HepG2 (cell line): ENCODE measurements at regions not wholly inside any gene's neighbourhood (a gene's known extent, or its start where the extent isn't known, plus 50 kb on each side); places are given as distances from the start of the nearest gene placed in this dataset.

Experiments
- FOXA3 ChIP-seq: IDR thresholded peaks from 2 replicates; pipeline ENCODE4 v1.6.1; 2016; ENCODE audit warnings: missing genetic modification reagents, missing compliant biosample characterization
- HNRNPK ChIP-seq: fragments of 200-400 bp; formaldehyde crosslinking; IDR thresholded peaks from 2 replicates; pipeline ENCODE4 v1.6.1; 2018; ENCODE audit warnings: low read length, low read depth, moderate library complexity, mild to moderate bottlenecking; ENCODE audit not compliant: poor library complexity, severe bottlenecking
- HOXA9 ChIP-seq: sonication (generic); formaldehyde crosslinking; IDR thresholded peaks from 2 replicates; pipeline ENCODE4 v1.8.1; 2022; ENCODE audit warnings: missing genetic modification reagents, mild to moderate bottlenecking, moderate library complexity, borderline replicate concordance
- JARID2 ChIP-seq: sonication (generic); formaldehyde crosslinking; IDR thresholded peaks from 2 replicates; pipeline ENCODE4 v1.8.1; 2023; ENCODE audit warnings: missing genetic modification reagents, inconsistent platforms; ENCODE audit not compliant: insufficient replicate concordance
- NBN ChIP-seq: fragments of 450-650 bp; conservative IDR thresholded peaks from 2 replicates; pipeline ENCODE4 v1.6.1; 2017
- SSRP1 ChIP-seq: IDR thresholded peaks from 2 replicates; pipeline ENCODE4 v1.6.1; 2016; ENCODE audit warnings: control low read depth
- ZNF570 ChIP-seq: sonication (generic); formaldehyde crosslinking; IDR thresholded peaks from 2 replicates; pipeline ENCODE4 v1.4.0; 2020; ENCODE audit warnings: mild to moderate bottlenecking, missing genetic modification reagents, borderline replicate concordance
- ZNF709 ChIP-seq: sonication (generic); formaldehyde crosslinking; IDR thresholded peaks from 2 replicates; pipeline ENCODE4 v1.5.0; 2020; ENCODE audit warnings: mild to moderate bottlenecking, missing genetic modification reagents
- ZNF746 ChIP-seq: sonication (generic); formaldehyde crosslinking; IDR thresholded peaks from 2 replicates; pipeline ENCODE4 v1.8.0; 2022; ENCODE audit warnings: mild to moderate bottlenecking, missing genetic modification reagents
- TF ChIP-seq, protein P1 (sequence below): sonication (generic); formaldehyde crosslinking; IDR thresholded peaks from 2 replicates; pipeline ENCODE4 v1.4.0; 2020; ENCODE audit warnings: missing genetic modification reagents, mild to moderate bottlenecking, borderline replicate concordance
- TF ChIP-seq, protein P2 (sequence below): sonication (generic); IDR thresholded peaks from 2 replicates; pipeline ENCODE4 v1.6.1; 2016; ENCODE audit warnings: low read depth, borderline replicate concordance
- TF ChIP-seq, protein P3 (sequence below): sonication (generic); formaldehyde crosslinking; IDR thresholded peaks from 2 replicates; pipeline ENCODE4 v1.4.0; 2020; ENCODE audit warnings: missing genetic modification reagents

DNA sequence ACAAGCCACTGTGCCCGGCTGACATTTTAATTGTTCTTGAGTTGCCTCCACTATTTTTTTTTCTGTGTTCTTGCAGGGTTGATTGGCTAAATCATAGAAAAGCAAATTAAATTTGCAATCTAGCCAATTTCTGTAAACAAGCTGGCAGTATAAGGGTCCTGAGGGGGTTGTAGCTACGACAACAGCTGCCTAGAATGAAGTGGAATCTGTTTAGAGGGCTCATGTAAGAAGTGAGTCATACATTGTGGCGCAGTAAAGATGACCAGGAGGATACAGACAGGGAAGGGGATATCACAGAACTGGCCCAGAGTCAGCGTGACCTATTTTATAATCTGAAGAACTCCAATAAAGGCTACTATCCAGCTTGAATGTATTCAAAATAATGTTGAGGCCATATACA is 82.2 kb upstream of the TLE1 start (continued):
- TF ChIP-seq, protein P1, sequence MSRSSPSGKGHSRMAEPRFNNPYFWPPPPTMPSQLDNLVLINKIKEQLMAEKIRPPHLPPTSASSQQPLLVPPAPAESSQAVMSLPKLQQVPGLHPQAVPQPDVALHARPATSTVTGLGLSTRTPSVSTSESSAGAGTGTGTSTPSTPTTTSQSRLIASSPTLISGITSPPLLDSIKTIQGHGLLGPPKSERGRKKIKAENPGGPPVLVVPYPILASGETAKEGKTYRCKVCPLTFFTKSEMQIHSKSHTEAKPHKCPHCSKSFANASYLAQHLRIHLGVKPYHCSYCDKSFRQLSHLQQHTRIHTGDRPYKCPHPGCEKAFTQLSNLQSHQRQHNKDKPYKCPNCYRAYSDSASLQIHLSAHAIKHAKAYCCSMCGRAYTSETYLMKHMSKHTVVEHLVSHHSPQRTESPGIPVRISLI (CRISPR knock-in tag): no peak
- no peak for TF ChIP-seq HNRNPK
- TF ChIP-seq NBN: no peak
- TF ChIP-seq, protein P2, sequence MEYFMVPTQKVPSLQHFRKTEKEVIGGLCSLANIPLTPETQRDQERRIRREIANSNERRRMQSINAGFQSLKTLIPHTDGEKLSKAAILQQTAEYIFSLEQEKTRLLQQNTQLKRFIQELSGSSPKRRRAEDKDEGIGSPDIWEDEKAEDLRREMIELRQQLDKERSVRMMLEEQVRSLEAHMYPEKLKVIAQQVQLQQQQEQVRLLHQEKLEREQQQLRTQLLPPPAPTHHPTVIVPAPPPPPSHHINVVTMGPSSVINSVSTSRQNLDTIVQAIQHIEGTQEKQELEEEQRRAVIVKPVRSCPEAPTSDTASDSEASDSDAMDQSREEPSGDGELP: no peak
- TF ChIP-seq ZNF570 (CRISPR knock-in tag): no peak
- TF ChIP-seq, protein P3, sequence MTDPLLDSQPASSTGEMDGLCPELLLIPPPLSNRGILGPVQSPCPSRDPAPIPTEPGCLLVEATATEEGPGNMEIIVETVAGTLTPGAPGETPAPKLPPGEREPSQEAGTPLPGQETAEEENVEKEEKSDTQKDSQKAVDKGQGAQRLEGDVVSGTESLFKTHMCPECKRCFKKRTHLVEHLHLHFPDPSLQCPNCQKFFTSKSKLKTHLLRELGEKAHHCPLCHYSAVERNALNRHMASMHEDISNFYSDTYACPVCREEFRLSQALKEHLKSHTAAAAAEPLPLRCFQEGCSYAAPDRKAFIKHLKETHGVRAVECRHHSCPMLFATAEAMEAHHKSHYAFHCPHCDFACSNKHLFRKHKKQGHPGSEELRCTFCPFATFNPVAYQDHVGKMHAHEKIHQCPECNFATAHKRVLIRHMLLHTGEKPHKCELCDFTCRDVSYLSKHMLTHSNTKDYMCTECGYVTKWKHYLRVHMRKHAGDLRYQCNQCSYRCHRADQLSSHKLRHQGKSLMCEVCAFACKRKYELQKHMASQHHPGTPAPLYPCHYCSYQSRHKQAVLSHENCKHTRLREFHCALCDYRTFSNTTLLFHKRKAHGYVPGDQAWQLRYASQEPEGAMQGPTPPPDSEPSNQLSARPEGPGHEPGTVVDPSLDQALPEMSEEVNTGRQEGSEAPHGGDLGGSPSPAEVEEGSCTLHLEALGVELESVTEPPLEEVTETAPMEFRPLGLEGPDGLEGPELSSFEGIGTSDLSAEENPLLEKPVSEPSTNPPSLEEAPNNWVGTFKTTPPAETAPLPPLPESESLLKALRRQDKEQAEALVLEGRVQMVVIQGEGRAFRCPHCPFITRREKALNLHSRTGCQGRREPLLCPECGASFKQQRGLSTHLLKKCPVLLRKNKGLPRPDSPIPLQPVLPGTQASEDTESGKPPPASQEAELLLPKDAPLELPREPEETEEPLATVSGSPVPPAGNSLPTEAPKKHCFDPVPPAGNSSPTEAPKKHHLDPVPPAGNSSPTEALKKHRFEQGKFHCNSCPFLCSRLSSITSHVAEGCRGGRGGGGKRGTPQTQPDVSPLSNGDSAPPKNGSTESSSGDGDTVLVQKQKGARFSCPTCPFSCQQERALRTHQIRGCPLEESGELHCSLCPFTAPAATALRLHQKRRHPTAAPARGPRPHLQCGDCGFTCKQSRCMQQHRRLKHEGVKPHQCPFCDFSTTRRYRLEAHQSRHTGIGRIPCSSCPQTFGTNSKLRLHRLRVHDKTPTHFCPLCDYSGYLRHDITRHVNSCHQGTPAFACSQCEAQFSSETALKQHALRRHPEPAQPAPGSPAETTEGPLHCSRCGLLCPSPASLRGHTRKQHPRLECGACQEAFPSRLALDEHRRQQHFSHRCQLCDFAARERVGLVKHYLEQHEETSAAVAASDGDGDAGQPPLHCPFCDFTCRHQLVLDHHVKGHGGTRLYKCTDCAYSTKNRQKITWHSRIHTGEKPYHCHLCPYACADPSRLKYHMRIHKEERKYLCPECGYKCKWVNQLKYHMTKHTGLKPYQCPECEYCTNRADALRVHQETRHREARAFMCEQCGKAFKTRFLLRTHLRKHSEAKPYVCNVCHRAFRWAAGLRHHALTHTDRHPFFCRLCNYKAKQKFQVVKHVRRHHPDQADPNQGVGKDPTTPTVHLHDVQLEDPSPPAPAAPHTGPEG (CRISPR knock-in tag): no peak
- TF ChIP-seq JARID2 (CRISPR knock-in tag): no peak
- TF ChIP-seq ZNF746: no peak
- no peak for TF ChIP-seq ZNF709
- TF ChIP-seq FOXA3 (CRISPR knock-in tag): no peak
- TF ChIP-seq SSRP1 (CRISPR knock-in tag): no peak
- TF ChIP-seq HOXA9 (CRISPR knock-in tag): no peak
- TF ChIP-seq, all 625 proteins: peak for 0
